H1 (cell line): ENCODE measurements at regions not wholly inside any gene's neighbourhood (a gene's known extent, or its start where the extent isn't known, plus 50 kb on each side); places are given as distances from the start of the nearest gene placed in this dataset.

ENCODE experiments used
- CTCF ChIA-PET: fragments of 300-600 bp; sonication (Branson Sonifier 250); formaldehyde crosslinking; loops from one replicate; lab custom pipeline; 2021; ENCODE audit not compliant: partially characterized antibody; lab: Charles Lee
- POLR2A ChIA-PET: fragments of 300-600 bp; sonication (Branson Sonifier 250); formaldehyde crosslinking; loops from one replicate; lab custom pipeline; 2021; ENCODE audit warnings: inconsistent platforms; ENCODE audit not compliant: partially characterized antibody; lab: Charles Lee
- DNase-seq, 2 experiments: peaks; one replicate each; pipeline versions ENCODE4 v3.0.0 to v3.0.0-alpha.2; 2010 to 2022; ENCODE audit warnings: low spot score in 2 of 2, low read depth in 1 of 2, mixed read lengths in 1 of 2
- FAIRE-seq: peaks from 2 replicates; lab custom pipeline; 2011; peaks lifted over from hg19 to GRCh38; lab: Jason Lieb, UNC
- H2AFZ ChIP-seq: 2 replicates; pipeline ENCODE4 v1.8.1; 2012; ENCODE audit warnings: low read length, inconsistent platforms
- H2AK5ac ChIP-seq: 2 replicates; pipeline ENCODE4 v1.6.1; 2013; ENCODE audit warnings: low read depth, low read length
- H2BK120ac ChIP-seq: replicated peaks from 2 replicates; pipeline ENCODE3; 2013; ENCODE audit warnings: low read depth, low read length, inconsistent platforms
- H2BK12ac ChIP-seq: 2 replicates; pipeline ENCODE4 v1.6.1; 2013; ENCODE audit warnings: low read depth, low read length
- H2BK15ac ChIP-seq: 2 replicates; pipeline ENCODE4 v1.6.1; 2013; ENCODE audit warnings: low read length
- H2BK20ac ChIP-seq: 2 replicates; pipeline ENCODE4 v1.6.1; 2013; ENCODE audit warnings: low read length
- H2BK5ac ChIP-seq: 2 replicates; pipeline ENCODE4 v1.6.1; 2013; ENCODE audit warnings: low read depth, low read length
- H3K14ac ChIP-seq: 2 replicates; pipeline ENCODE4 v1.6.1; 2013; ENCODE audit warnings: inconsistent platforms; ENCODE audit not compliant: insufficient read length
- H3K18ac ChIP-seq: 2 replicates; pipeline ENCODE4 v1.6.1; 2013; ENCODE audit warnings: low read length; ENCODE audit errors: extremely low read depth
- H3K23ac ChIP-seq: 2 replicates; pipeline ENCODE4 v1.6.1; 2013; ENCODE audit warnings: inconsistent platforms; ENCODE audit not compliant: insufficient read length
- H3K23me2 ChIP-seq: 2 replicates; pipeline ENCODE4 v1.6.1; 2013; ENCODE audit warnings: low read depth, low read length
- H3K27ac ChIP-seq: 2 replicates; pipeline ENCODE4 v1.6.1; 2011; ENCODE audit warnings: low read depth, low read length, inconsistent platforms
- H3K27me3 ChIP-seq, 4 experiments: replicated peaks in 1 of 4; 1 replicate in 1 of 4; 2 replicates in 3 of 4; pipeline versions ENCODE4 v1.6.1 to v1.8.1; 2011 to 2013; ENCODE audit warnings: low read length in 3 of 4, mild to moderate bottlenecking in 3 of 4, inconsistent platforms in 2 of 4, mixed read lengths in 2 of 4, moderate library complexity in 1 of 4; ENCODE audit not compliant: control insufficient read depth in 3 of 4, insufficient read depth in 3 of 4; ENCODE audit errors: extremely low read depth in 1 of 4
- H3K36me3 ChIP-seq, 4 experiments: 2 replicates each; pipeline versions ENCODE4 v1.6.1 to v1.8.1; 2011 to 2013; ENCODE audit warnings: mild to moderate bottlenecking in 4 of 4, low read length in 3 of 4, moderate library complexity in 2 of 4, control low read depth in 1 of 4, inconsistent platforms in 1 of 4; ENCODE audit not compliant: insufficient read depth in 4 of 4, control insufficient read depth in 2 of 4
- H3K4ac ChIP-seq: replicated peaks from 2 replicates; pipeline ENCODE3; 2013; ENCODE audit warnings: low read length, low read depth, mixed read lengths, inconsistent platforms; ENCODE audit not compliant: insufficient read length
- H3K4me1 ChIP-seq, 4 experiments: replicated peaks in 1 of 4; 1 replicate in 1 of 4; 2 replicates in 3 of 4; pipeline versions ENCODE4 v1.6.1 to v1.8.1; 2011 to 2013; ENCODE audit warnings: low read length in 3 of 4, inconsistent platforms in 2 of 4, mixed read lengths in 1 of 4; ENCODE audit not compliant: insufficient read depth in 4 of 4, control insufficient read depth in 3 of 4
- H3K4me2 ChIP-seq, 2 experiments: 2 replicates each; pipeline versions ENCODE4 v1.6.1 to v1.8.1; 2011 to 2013; ENCODE audit warnings: low read depth in 2 of 2, low read length in 2 of 2, control low read depth in 1 of 2, inconsistent platforms in 1 of 2, mild to moderate bottlenecking in 1 of 2; ENCODE audit not compliant: insufficient read depth in 1 of 2
- H3K4me3 ChIP-seq, 4 experiments: fragments of 200-600, 300-600 bp in 1 of 4; sonication (generic), shearing (Covaris generic), sonication (Bioruptor Twin) in 1 of 4; 2 replicates each; pipeline versions ENCODE4 v1.5.1 to v1.8.1; 2011 to 2016; ENCODE audit warnings: low read length in 4 of 4, low read depth in 3 of 4, control low read depth in 2 of 4, inconsistent platforms in 2 of 4, mild to moderate bottlenecking in 2 of 4, mixed read lengths in 1 of 4, moderate library complexity in 1 of 4; ENCODE audit not compliant: insufficient read depth in 2 of 4; ENCODE audit errors: extremely low read depth in 1 of 4
- H3K56ac ChIP-seq: replicated peaks from 2 replicates; pipeline ENCODE3; 2013; ENCODE audit warnings: low read depth, mild to moderate bottlenecking, mixed read lengths, low read length, inconsistent platforms; ENCODE audit not compliant: insufficient read length
- H3K79me1 ChIP-seq: 2 replicates; pipeline ENCODE4 v1.6.1; 2013; ENCODE audit warnings: low read depth, low read length, control low read depth
- H3K79me2 ChIP-seq, 2 experiments: 2 replicates each; pipeline versions ENCODE4 v1.6.1 to v1.8.1; 2012 to 2013; ENCODE audit warnings: low read length in 2 of 2, mild to moderate bottlenecking in 2 of 2, inconsistent platforms in 1 of 2; ENCODE audit not compliant: insufficient read depth in 2 of 2, control insufficient read depth in 1 of 2
- H3K9ac ChIP-seq, 4 experiments: replicated peaks in 1 of 4; 1 replicate in 1 of 4; 2 replicates in 3 of 4; pipeline versions ENCODE4 v1.6.1 to v1.8.1; 2011 to 2013; ENCODE audit warnings: low read depth in 3 of 4, low read length in 3 of 4, control low read depth in 2 of 4, mild to moderate bottlenecking in 2 of 4, moderate library complexity in 2 of 4, inconsistent platforms in 1 of 4; ENCODE audit errors: extremely low read depth in 1 of 4
- H3K9me3 ChIP-seq, 2 experiments: 2 replicates each; pipeline versions ENCODE4 v1.6.1 to v1.8.1; 2012 to 2013; ENCODE audit warnings: mild to moderate bottlenecking in 2 of 2, moderate library complexity in 2 of 2, control low read depth in 1 of 2, inconsistent platforms in 1 of 2, low read depth in 1 of 2, low read length in 1 of 2, mixed read lengths in 1 of 2; ENCODE audit not compliant: insufficient read depth in 2 of 2
- H4K20me1 ChIP-seq, 2 experiments: replicated peaks in 1 of 2; 2 replicates each; pipeline versions ENCODE3 to v1.8.1; 2011 to 2013; ENCODE audit warnings: inconsistent platforms in 2 of 2, low read length in 2 of 2, mild to moderate bottlenecking in 1 of 2; ENCODE audit not compliant: insufficient read depth in 2 of 2, control insufficient read depth in 1 of 2
- H4K5ac ChIP-seq: 2 replicates; pipeline ENCODE4 v1.6.1; 2013; ENCODE audit warnings: low read length, low read depth, mixed read lengths, inconsistent platforms; ENCODE audit not compliant: insufficient read length
- H4K8ac ChIP-seq: 2 replicates; pipeline ENCODE4 v1.8.0; 2013; ENCODE audit warnings: mild to moderate bottlenecking, moderate library complexity, low read length, inconsistent platforms; ENCODE audit not compliant: insufficient read depth; ENCODE audit errors: extremely low read depth
- H4K91ac ChIP-seq: replicated peaks from 2 replicates; pipeline ENCODE3; 2013; ENCODE audit warnings: low read length, mixed read lengths, inconsistent platforms; ENCODE audit not compliant: insufficient read length
- CEBPB ChIP-seq: IDR thresholded peaks from 2 replicates; pipeline ENCODE4 v1.6.1; 2012; ENCODE audit warnings: low read depth, low read length
- CHD1 ChIP-seq: IDR thresholded peaks from 2 replicates; pipeline ENCODE4 v1.6.1; 2012; ENCODE audit warnings: low read depth, low read length, improper control_type of control experiment
- EP300 ChIP-seq, 2 experiments: IDR thresholded peaks; 1 replicate in 1 of 2; 2 replicates in 1 of 2; pipeline ENCODE4 v1.6.1; 2011 to 2012; ENCODE audit warnings: low read depth in 2 of 2, low read length in 2 of 2, mild to moderate bottlenecking in 2 of 2, borderline replicate concordance in 1 of 2, inconsistent platforms in 1 of 2, moderate library complexity in 1 of 2
- EZH2 ChIP-seq: fragments of 200-600 bp; sonication (generic); IDR thresholded peaks from 2 replicates; pipeline ENCODE4 v1.7.1; 2012; ENCODE audit warnings: low read depth, mild to moderate bottlenecking, moderate library complexity, low read length, inconsistent platforms; ENCODE audit not compliant: severe bottlenecking
- GTF2F1 ChIP-seq: IDR thresholded peaks from 2 replicates; pipeline ENCODE4 v1.6.1; 2012; ENCODE audit warnings: low read depth, low read length, improper control_type of control experiment, borderline replicate concordance
- JUN ChIP-seq: IDR thresholded peaks from 2 replicates; pipeline ENCODE4 v1.6.1; 2011; ENCODE audit warnings: low read depth, mild to moderate bottlenecking, improper control_type of control experiment, low read length
- KDM5A ChIP-seq: fragments of 200-600 bp; IDR thresholded peaks from 2 replicates; pipeline ENCODE4 v1.7.1; 2012; ENCODE audit warnings: mild to moderate bottlenecking, low read length, inconsistent platforms, mixed read lengths
- MAFK ChIP-seq: IDR thresholded peaks from 2 replicates; pipeline ENCODE4 v1.6.1; 2012; ENCODE audit warnings: low read depth, mild to moderate bottlenecking, improper control_type of control experiment, low read length
- NRF1 ChIP-seq: IDR thresholded peaks from 2 replicates; pipeline ENCODE4 v1.6.1; 2011; ENCODE audit warnings: mild to moderate bottlenecking, low read depth, low read length, improper control_type of control experiment
- POLR2A ChIP-seq, 2 experiments: IDR thresholded peaks; 1 replicate in 1 of 2; 2 replicates in 1 of 2; pipeline ENCODE4 v1.6.1; 2011; ENCODE audit warnings: low read depth in 2 of 2, low read length in 2 of 2, mild to moderate bottlenecking in 2 of 2; ENCODE audit errors: control extremely low read depth in 1 of 2
- POLR2AphosphoS5 ChIP-seq: IDR thresholded peaks from 2 replicates; pipeline ENCODE4 v1.6.1; 2011; ENCODE audit warnings: low read depth, low read length
- RFX5 ChIP-seq: IDR thresholded peaks from 2 replicates; pipeline ENCODE4 v1.6.1; 2011; ENCODE audit warnings: low read depth, low read length, improper control_type of control experiment, borderline replicate concordance
- SRF ChIP-seq: IDR thresholded peaks from 2 replicates; pipeline ENCODE4 v1.6.1; 2011; ENCODE audit warnings: mild to moderate bottlenecking, low read depth, low read length, moderate library complexity
- TAF1 ChIP-seq: IDR thresholded peaks from 2 replicates; pipeline ENCODE4 v1.6.1; 2011; ENCODE audit warnings: mild to moderate bottlenecking, low read depth, low read length
- TAF7 ChIP-seq: optimal IDR thresholded peaks from 2 replicates; pipeline ENCODE3; 2011; ENCODE audit warnings: low read depth, mild to moderate bottlenecking, inconsistent platforms, low read length, moderate library complexity, borderline replicate concordance
- TBP ChIP-seq: IDR thresholded peaks from 2 replicates; pipeline ENCODE4 v1.6.1; 2011; ENCODE audit warnings: low read depth, low read length, improper control_type of control experiment
- WGBS, 2 experiments: shearing (Covaris generic) in 1 of 2; methylation state at CpG; one replicate each; pipeline versions ENCODE4 v1.1.6 to v1.1.7; 2013 to 2015; ENCODE audit warnings: low lambda C conversion rate in 2 of 2, mixed read lengths in 2 of 2, inconsistent platforms in 1 of 2, low coverage in 1 of 2, missing lambda C conversion rate in 1 of 2; ENCODE audit not compliant: insufficient replicate concordance in 2 of 2, insufficient coverage in 1 of 2, insufficient read length in 1 of 2; ENCODE audit errors: extremely low coverage in 1 of 2, missing lambda C conversion rate in 1 of 2; 5-methylcytosine and 5-hydroxymethylcytosine counted together

GRCh38 chr13:78185700-78186099 lies 267.1 kb upstream of the EDNRB start:
- 0 out of 4 replicates have a peak, but pooled peaks cover 0 to 3% of the 10 kb centered on the region in 2 experiments for H3K9me3 ChIP-seq
- H2AFZ ChIP-seq, result no peak overlapping the region
- no peak overlapping the region for H3K4me3 ChIP-seq
- H2BK20ac ChIP-seq, result no peak overlapping the region
- DNase-seq (no peak), FAIRE-seq (no peak)
- POLR2A ChIA-PET, result no interaction called here
- no peak overlapping the region for H2BK120ac ChIP-seq
- H3K79me2 ChIP-seq, result no peaks in the 10 kb centered on the region
- no peak overlapping the region for H3K4ac ChIP-seq
- no peak overlapping the region for H3K4me2 ChIP-seq
- no peaks in the 10 kb centered on the region for H3K4me1 ChIP-seq
- H3K56ac ChIP-seq, result no peak overlapping the region
- no peaks in the 10 kb centered on the region for H3K36me3 ChIP-seq
- H3K23ac ChIP-seq, result no peak overlapping the region
- H4K20me1 ChIP-seq, result no peaks in the 10 kb centered on the region
- H3K9ac ChIP-seq, result no peak overlapping the region
- H4K91ac ChIP-seq, result no peak overlapping the region
- no peak overlapping the region for H3K18ac ChIP-seq
- H2BK15ac ChIP-seq, result no peak overlapping the region
- no peak overlapping the region for H3K27ac ChIP-seq
- H3K27me3 ChIP-seq, result peaks cover 0 to 1% (median 0%) of the 10 kb centered on the region in 4 experiments; a peak in 1 of 7 replicates
- H4K5ac ChIP-seq, result no peak overlapping the region
- H4K8ac ChIP-seq, result no peak overlapping the region
- H2BK12ac ChIP-seq, result no peak overlapping the region
- H2BK5ac ChIP-seq, result no peak overlapping the region
- no peak overlapping the region for H2AK5ac ChIP-seq
- H3K23me2 ChIP-seq, result no peaks in the 10 kb centered on the region
- 95% methylated on average over 1 of the region's 1 CpG; no CpG with 5 or more reads in 1 of the 2 experiments for WGBS, 2 experiments
- H3K14ac ChIP-seq, result no peak overlapping the region
- no peaks in the 10 kb centered on the region for H3K79me1 ChIP-seq
- CTCF ChIA-PET, result no interaction called here
- TF ChIP-seq EP300 (IDR thresholded peaks at IDR 0.05; ENCODE audit: borderline replicate concordance in 1 of 2, low read depth in 2 of 2, low read length in 2 of 2) (no peak), SRF (no peak), GTF2F1 (no peak), MAFK (no peak), JUN (no peak), CHD1 (no peak), EZH2 (no peak), POLR2AphosphoS5 (no peak), TBP (no peak), TAF1 (no peak), POLR2A (IDR thresholded peaks at IDR 0.05; ENCODE audit: control extremely low read depth in 1 of 2, low read depth in 2 of 2, low read length in 2 of 2) (no peak), NRF1 (no peak), CEBPB (no peak), RFX5 (no peak), TAF7 (no peak), KDM5A (no peak)
